GM12874 (cell line): ENCODE measurements at regions not wholly inside any gene's neighbourhood (a gene's known extent, or its start where the extent isn't known, plus 50 kb on each side); places are given as distances from the start of the nearest gene placed in this dataset.

Source experiments
- CTCF ChIP-seq: IDR thresholded peaks from 2 replicates; pipeline ENCODE4 v1.5.1; 2011; ENCODE audit warnings: low read depth, mild to moderate bottlenecking, control low read depth, low read length, moderate library complexity; ENCODE audit not compliant: insufficient read depth

DNA sequence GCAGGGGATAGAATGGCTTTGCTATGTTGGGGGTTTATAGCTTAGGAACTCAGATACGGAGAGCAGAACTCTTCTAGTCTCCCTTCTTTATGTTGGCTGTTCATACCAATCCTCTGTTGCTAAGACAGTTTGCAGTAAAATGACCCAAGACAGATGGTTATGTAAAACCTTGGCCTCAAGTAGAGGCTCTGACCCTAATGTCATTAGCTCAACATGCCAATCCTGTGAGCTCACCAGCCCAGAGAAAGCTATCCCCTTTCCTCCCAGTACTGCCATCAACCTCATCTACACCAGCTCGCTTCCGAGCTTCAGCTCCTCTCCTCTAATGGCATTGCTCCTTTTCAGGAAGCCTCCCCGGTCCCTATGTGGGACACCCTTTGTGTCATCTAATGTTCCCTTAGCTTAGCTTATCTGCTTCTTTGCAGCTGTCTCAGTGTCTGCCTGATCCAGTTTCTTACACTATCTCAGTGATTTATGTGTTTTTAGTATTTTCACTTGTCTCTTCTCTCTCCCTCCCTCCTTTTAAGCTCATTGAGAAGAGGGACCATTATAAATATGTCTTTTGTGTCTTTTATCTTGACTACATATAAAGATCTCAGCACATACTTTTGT lies 281.3 kb upstream of the CLINT1 start:
- TF ChIP-seq CTCF = no peak

DNA sequence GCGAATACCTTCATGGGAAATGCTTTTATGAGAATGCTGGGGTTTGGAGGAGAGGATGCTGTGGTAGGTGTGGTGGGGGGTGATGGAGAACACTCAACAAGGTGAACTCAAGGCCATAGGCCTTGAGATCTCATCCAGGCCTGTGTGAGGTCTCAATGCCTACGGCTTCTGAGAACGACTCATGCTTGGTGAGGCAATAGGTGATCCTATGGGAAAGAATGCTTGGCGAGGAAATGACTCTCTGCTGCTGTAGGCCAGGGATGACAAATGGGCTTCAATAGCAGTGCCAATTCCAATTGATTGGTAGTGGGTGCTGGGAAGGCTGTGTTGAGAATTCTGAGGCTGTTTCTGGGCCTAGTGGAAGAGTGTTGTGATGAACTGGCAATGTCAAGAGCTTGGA lies 280.2 kb upstream of the CLINT1 start:
- no peak for TF ChIP-seq CTCF

GRCh38 chr5:158135682-158136179 lies 276.8 kb upstream of the CLINT1 start:
- no peak for TF ChIP-seq CTCF

DNA sequence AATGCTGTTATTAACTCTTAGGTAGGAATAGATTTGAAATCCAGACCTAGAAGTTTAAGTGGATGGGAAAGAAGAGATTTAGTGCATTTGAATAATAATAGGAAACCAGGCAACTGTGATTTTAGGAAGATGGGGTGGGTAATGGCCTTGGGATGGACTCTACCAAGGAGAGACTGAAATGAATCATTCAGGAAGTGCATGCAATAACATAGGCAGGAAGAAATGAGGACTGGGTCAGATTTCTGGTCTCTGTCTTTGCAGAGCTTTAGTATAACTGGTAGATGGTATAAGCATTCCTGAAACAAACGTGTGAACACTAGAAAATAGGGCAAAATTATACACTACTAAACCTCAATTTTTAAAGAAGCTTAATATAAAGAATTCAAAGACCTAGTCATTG lies 274.4 kb upstream of the CLINT1 start:
- TF ChIP-seq CTCF = no peak

GRCh38 chr5:158127536-158127935 lies 268.6 kb upstream of the CLINT1 start:
- no peak for TF ChIP-seq CTCF

GRCh38 chr5:158126442-158127405 lies 267.8 kb upstream of the CLINT1 start:
- TF ChIP-seq CTCF = no peak

DNA sequence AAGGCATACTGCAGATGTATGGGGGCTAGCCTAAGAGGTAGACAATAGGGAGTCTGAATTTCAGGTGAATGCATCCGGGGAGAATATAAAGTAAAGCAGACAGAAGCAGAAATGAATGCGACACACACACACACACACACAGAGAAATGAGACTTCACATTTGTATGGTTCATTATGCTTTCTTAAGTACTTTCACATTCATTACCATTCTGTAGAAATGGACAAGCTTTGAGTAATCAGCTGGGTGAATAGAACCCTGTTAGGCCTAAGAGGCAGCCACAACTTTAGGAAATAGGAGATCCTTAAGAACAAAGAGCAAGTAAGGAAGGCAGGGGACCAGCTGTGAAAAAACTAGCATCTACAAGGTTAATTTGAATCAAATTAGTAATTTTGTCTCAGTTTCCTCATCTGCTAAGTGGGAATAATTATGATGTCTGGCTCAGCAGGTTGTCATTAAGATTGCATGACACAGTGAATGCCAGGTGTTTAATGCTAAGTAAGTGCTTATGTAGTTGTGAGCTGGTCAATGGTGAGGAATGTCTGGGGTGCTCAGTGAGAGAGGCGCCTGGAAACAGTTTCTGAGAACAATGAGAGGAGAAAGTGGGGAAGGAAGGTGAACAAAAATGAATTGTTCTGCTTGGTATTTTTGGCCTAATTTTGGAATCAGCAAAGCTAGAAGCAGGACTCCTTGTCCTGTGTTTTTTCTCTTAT lies 265.8 kb upstream of the CLINT1 start:
- TF ChIP-seq CTCF = no peak
